ENCODE measurements at regions not wholly inside any gene's neighbourhood (a gene's known extent, or its start where the extent isn't known, plus 50 kb on each side); places are given as distances from the start of the nearest gene placed in this dataset.

GRCh38 chr16:55253987-55254386, 70.0 kb upstream of the IRX6 start:
- TF ChIP-seq GATA2 (IDR thresholded peaks at IDR 0.05; ENCODE audit: insufficient read depth, insufficient read length, low read depth, low read length) (no peak), JUN (IDR thresholded peaks at IDR 0.05; ENCODE audit: borderline replicate concordance, insufficient read depth, insufficient read length, low read depth) (no peak), CTCF (IDR thresholded peaks at IDR 0.05; ENCODE audit: extremely low read depth in 1 of 2, insufficient read depth in 1 of 2, low read depth in 1 of 2, low read length in 2 of 2) (no peak), FOS (IDR thresholded peaks at IDR 0.05; ENCODE audit: borderline replicate concordance, insufficient read depth, low read length) (no peak), POLR2A (IDR thresholded peaks at IDR 0.05; ENCODE audit: low read depth, low read length) (no peak)

All from endothelial cell of umbilical vein (primary cell).